ENCODE measurements at regions not wholly inside any gene's neighbourhood (a gene's known extent, or its start where the extent isn't known, plus 50 kb on each side); places are given as distances from the start of the nearest gene placed in this dataset.

GRCh38 chr12:19008102-19008501 lies 121.4 kb upstream of the PLEKHA5 start:
- no peak for DNase-seq (ENCODE audit: low spot score)
- H3K4me3 ChIP-seq = no peak overlapping the region

GRCh38 chr12:19010087-19010486 lies 119.4 kb upstream of the PLEKHA5 start:
- Histone ChIP-seq H3K4me3 (no peak overlapping the region), H3K4me1 (no peaks in the 10 kb centered on the region), H3K27me3 (no peaks in the 10 kb centered on the region), H3K36me3 (no peaks in the 10 kb centered on the region), H3K9me3 (no peaks in the 10 kb centered on the region), H3K27ac (no peak overlapping the region)
- TF ChIP-seq CTCF (IDR thresholded peaks at IDR 0.05) = no peak
- DNase-seq (ENCODE audit: low spot score) = no peak

More at GRCh38 chr12:19008102-19008501, 121.4 kb upstream of the PLEKHA5 start:
- no peaks in the 10 kb centered on the region for H3K27me3 ChIP-seq
- H3K4me1 ChIP-seq = no peaks in the 10 kb centered on the region
- H3K27ac ChIP-seq = no peak overlapping the region
- TF ChIP-seq CTCF (IDR thresholded peaks at IDR 0.05) = no peak
- no peaks in the 10 kb centered on the region for H3K36me3 ChIP-seq
- no peaks in the 10 kb centered on the region for H3K9me3 ChIP-seq

- Histone ChIP-seq H3K4me1 (no peaks in the 10 kb centered on the region), H3K27ac (no peak overlapping the region), H3K9me3 (no peaks in the 10 kb centered on the region), H3K36me3 (no peaks in the 10 kb centered on the region), H3K4me3 (no peak overlapping the region), H3K27me3 (no peaks in the 10 kb centered on the region)
- TF ChIP-seq CTCF (IDR thresholded peaks at IDR 0.05) = no peak
- DNase-seq (ENCODE audit: low spot score) = no peak
Observed at GRCh38 chr12:19010726-19011125, 118.8 kb upstream of the PLEKHA5 start.

GRCh38 chr12:19012965-19013364 lies 116.6 kb upstream of the PLEKHA5 start:
- Histone ChIP-seq H3K9me3 (no peaks in the 10 kb centered on the region), H3K4me3 (no peak overlapping the region), H3K4me1 (no peaks in the 10 kb centered on the region), H3K27ac (no peak overlapping the region), H3K27me3 (no peaks in the 10 kb centered on the region), H3K36me3 (no peaks in the 10 kb centered on the region)
- no peak for DNase-seq (ENCODE audit: low spot score)
- no peak for TF ChIP-seq CTCF (IDR thresholded peaks at IDR 0.05)

GRCh38 chr12:19014240-19014639 lies 115.3 kb upstream of the PLEKHA5 start:
- Histone ChIP-seq H3K4me3 (no peak overlapping the region), H3K27me3 (no peaks in the 10 kb centered on the region), H3K4me1 (no peaks in the 10 kb centered on the region), H3K27ac (no peak overlapping the region), H3K36me3 (no peaks in the 10 kb centered on the region), H3K9me3 (no peaks in the 10 kb centered on the region)
- DNase-seq (ENCODE audit: low spot score) = no peak
- TF ChIP-seq CTCF (IDR thresholded peaks at IDR 0.05) = no peak

GRCh38 chr12:19015285-19015684 lies 114.2 kb upstream of the PLEKHA5 start:
- no peaks in the 10 kb centered on the region for H3K27me3 ChIP-seq
- no peaks in the 10 kb centered on the region for H3K9me3 ChIP-seq
- no peaks in the 10 kb centered on the region for H3K36me3 ChIP-seq
- H3K4me3 ChIP-seq = no peak overlapping the region
- H3K4me1 ChIP-seq = no peaks in the 10 kb centered on the region
- no peak for DNase-seq (ENCODE audit: low spot score)
- no peak overlapping the region for H3K27ac ChIP-seq
- no peak for TF ChIP-seq CTCF (IDR thresholded peaks at IDR 0.05)
